Endodermal cell (in vitro differentiated cells): ENCODE measurements at regions not wholly inside any gene's neighbourhood (a gene's known extent, or its start where the extent isn't known, plus 50 kb on each side); places are given as distances from the start of the nearest gene placed in this dataset.

Experiments
- DNase-seq: peaks from one replicate; pipeline ENCODE4 v3.0.0-alpha.2; 2017
- H3K27ac ChIP-seq: 2 replicates; pipeline ENCODE4 v1.5.1; 2013; ENCODE audit warnings: mild to moderate bottlenecking, low read depth, low read length, moderate library complexity
- H3K27me3 ChIP-seq: 2 replicates; pipeline ENCODE4 v1.6.1; 2013; ENCODE audit warnings: mild to moderate bottlenecking, low read length, moderate library complexity; ENCODE audit not compliant: insufficient read depth, control insufficient read depth, poor library complexity, severe bottlenecking
- H3K36me3 ChIP-seq: 2 replicates; pipeline ENCODE4 v1.7.0; 2013; ENCODE audit warnings: mild to moderate bottlenecking, low read length, moderate library complexity; ENCODE audit not compliant: control insufficient read depth, insufficient read depth
- H3K4me1 ChIP-seq: one replicate; pipeline ENCODE4 v1.7.0; 2013; ENCODE audit warnings: low read length; ENCODE audit not compliant: control insufficient read depth, insufficient read depth
- H3K4me3 ChIP-seq: 2 replicates; pipeline ENCODE4 v1.5.1; 2013; ENCODE audit warnings: mild to moderate bottlenecking, low read length, moderate library complexity
- H3K9ac ChIP-seq: 2 replicates; pipeline ENCODE4 v1.6.1; 2013; ENCODE audit warnings: mild to moderate bottlenecking, low read length, moderate library complexity; ENCODE audit not compliant: poor library complexity, severe bottlenecking; ENCODE audit errors: extremely low read depth
- H3K9me3 ChIP-seq: 2 replicates; pipeline ENCODE4 v1.6.1; 2013; ENCODE audit warnings: mild to moderate bottlenecking, low read length, moderate library complexity; ENCODE audit not compliant: control insufficient read depth
- H3K27ac Mint-ChIP-seq: 2 replicates; pipeline ENCODE4 v1.8.0; 2020; ENCODE audit warnings: mixed read lengths
- H3K27me3 Mint-ChIP-seq: 2 replicates; pipeline ENCODE4 v1.8.0; 2021; ENCODE audit warnings: mild to moderate bottlenecking, mixed read lengths; ENCODE audit not compliant: insufficient read depth
- H3K36me3 Mint-ChIP-seq: 2 replicates; pipeline ENCODE4 v1.8.0; 2020; ENCODE audit warnings: low read depth, mixed read lengths
- H3K4me1 Mint-ChIP-seq: 2 replicates; pipeline ENCODE4 v1.8.0; 2020; ENCODE audit warnings: mixed read lengths
- H3K4me3 Mint-ChIP-seq: 2 replicates; pipeline ENCODE4 v1.8.0; 2020; ENCODE audit warnings: mild to moderate bottlenecking, moderate library complexity, mixed read lengths
- H3K9me3 Mint-ChIP-seq: 2 replicates; pipeline ENCODE4 v1.8.0; 2020; ENCODE audit warnings: mild to moderate bottlenecking, mixed read lengths
- CTCF ChIP-seq: fragments of 200-600 bp; sonication (generic); conservative IDR thresholded peaks from 2 replicates; pipeline ENCODE4 v1.5.0; 2021; ENCODE audit warnings: antibody characterized with exemption, mild to moderate bottlenecking
- WGBS, 2 experiments: methylation state at CpG; one replicate each; pipeline versions ENCODE4 v1.1.5 to v1.1.7; 2013; ENCODE audit warnings: missing lambda C conversion rate in 2 of 2, mixed read lengths in 1 of 2; ENCODE audit not compliant: insufficient coverage in 1 of 2, insufficient read length in 1 of 2; 5-methylcytosine and 5-hydroxymethylcytosine counted together

DNA sequence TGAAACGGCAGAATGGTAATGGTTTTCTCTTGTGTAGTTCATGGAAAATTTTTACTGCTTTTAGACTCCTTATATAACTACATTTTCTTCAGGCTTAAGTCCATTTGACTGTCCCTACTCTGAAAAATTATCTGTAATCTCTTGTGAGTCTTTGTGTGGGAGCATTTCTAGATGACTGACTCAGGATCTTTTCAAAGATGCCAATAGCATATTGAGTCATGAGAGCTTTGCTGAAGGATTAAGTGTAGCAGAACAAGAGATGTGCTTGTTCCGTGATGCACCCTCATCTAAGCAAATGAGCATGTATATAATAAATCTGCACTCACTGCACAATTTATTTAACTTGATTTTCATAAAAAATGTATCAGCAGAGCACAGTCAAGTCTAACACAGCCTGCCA lies 298.7 kb upstream of the CDH6 start:
- no peaks in the 10 kb centered on the region for H3K36me3 Mint-ChIP-seq
- no peaks in the 10 kb centered on the region for H3K9me3 Mint-ChIP-seq
- WGBS, 2 experiments: 92% methylated on average over 1 of the region's 2 CpGs; no CpG with 5 or more reads in 1 of the 2 experiments
- H3K4me1 Mint-ChIP-seq: peaks cover 2% of the 10 kb centered on the region
- DNase-seq: no peak
- no peak overlapping the region for H3K4me3 Mint-ChIP-seq
- no peak overlapping the region for H3K27ac ChIP-seq
- H3K9ac ChIP-seq: no peak overlapping the region
- no peaks in the 10 kb centered on the region for H3K27me3 Mint-ChIP-seq
- no peaks in the 10 kb centered on the region for H3K9me3 ChIP-seq
- no peak overlapping the region for H3K4me3 ChIP-seq
- no peak for TF ChIP-seq CTCF
- no peak overlapping the region for H3K27ac Mint-ChIP-seq
- H3K36me3 ChIP-seq: no peaks in the 10 kb centered on the region
- H3K4me1 ChIP-seq: no peaks in the 10 kb centered on the region
- H3K27me3 ChIP-seq: no peaks in the 10 kb centered on the region

GRCh38 chr5:30891660-30892059 lies 301.8 kb upstream of the CDH6 start:
- Histone ChIP-seq H3K4me3 (no peak overlapping the region), H3K4me1 (no peaks in the 10 kb centered on the region), H3K36me3 (no peaks in the 10 kb centered on the region), H3K9me3 (no peaks in the 10 kb centered on the region), H3K27me3 (no peaks in the 10 kb centered on the region), H3K9ac (no peak overlapping the region), H3K27ac (no peak overlapping the region)
- no peak overlapping the region for H3K27ac Mint-ChIP-seq
- no peaks in the 10 kb centered on the region for H3K9me3 Mint-ChIP-seq
- H3K4me3 Mint-ChIP-seq: no peak overlapping the region
- no peaks in the 10 kb centered on the region for H3K36me3 Mint-ChIP-seq
- no peak for DNase-seq
- no peak for TF ChIP-seq CTCF
- no peaks in the 10 kb centered on the region for H3K4me1 Mint-ChIP-seq
- H3K27me3 Mint-ChIP-seq: no peaks in the 10 kb centered on the region

GRCh38 chr5:30890377-30890776 lies 303.1 kb upstream of the CDH6 start:
- Histone ChIP-seq H3K9me3 (no peaks in the 10 kb centered on the region), H3K27ac (no peak overlapping the region), H3K36me3 (no peaks in the 10 kb centered on the region), H3K4me1 (no peaks in the 10 kb centered on the region), H3K9ac (no peak overlapping the region), H3K4me3 (no peak overlapping the region), H3K27me3 (no peaks in the 10 kb centered on the region)
- Mint-ChIP-seq H3K4me1 (no peaks in the 10 kb centered on the region), H3K9me3 (no peaks in the 10 kb centered on the region), H3K4me3 (no peak overlapping the region), H3K36me3 (no peaks in the 10 kb centered on the region), H3K27ac (no peak overlapping the region), H3K27me3 (no peaks in the 10 kb centered on the region)
- no peak for DNase-seq
- WGBS, 2 experiments: 71 to 85% methylated on average over 2 of the region's 2 CpGs
- TF ChIP-seq CTCF: no peak
